ENCODE measurements at regions not wholly inside any gene's neighbourhood (a gene's known extent, or its start where the extent isn't known, plus 50 kb on each side); places are given as distances from the start of the nearest gene placed in this dataset.

DNA sequence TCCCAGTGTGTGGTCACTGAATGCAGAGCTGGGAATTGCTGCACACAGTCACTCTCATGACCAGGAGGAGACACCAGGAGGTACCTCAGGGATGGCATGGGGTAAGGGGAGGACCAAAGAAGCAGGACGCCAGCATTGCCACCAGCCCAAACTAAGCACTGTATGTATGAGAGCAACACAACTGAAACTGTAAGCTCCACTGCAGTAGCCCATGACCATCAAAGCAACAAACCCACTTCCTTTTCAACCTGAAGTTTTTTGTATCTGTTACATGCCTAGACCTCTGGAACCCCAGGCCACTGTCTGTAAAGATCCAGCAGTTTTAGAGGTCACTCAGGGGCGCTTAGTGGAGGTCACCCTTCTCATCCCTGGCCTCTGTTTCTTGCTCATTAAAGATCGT, 164.3 kb downstream of the SETD4 start:
- no peaks in the 10 kb centered on the region for H3K79me2 ChIP-seq (ENCODE audit: insufficient read depth, low read length)
- H3K4me2 ChIP-seq (ENCODE audit: insufficient read depth, insufficient read length, low read length), result no peak overlapping the region
- Mint-ChIP-seq H3K27ac (no peak overlapping the region), H3K36me3 (ENCODE audit: insufficient read depth in 1 of 3, low read depth in 3 of 3) (peaks cover 0 to 5% (median 0%) of the 10 kb centered on the region in 3 experiments; a peak in 1 of 7 replicates), H3K4me3 (no peak overlapping the region), H3K4me1 (no peaks in the 10 kb centered on the region), H3K9me3 (peaks cover 6% of the 10 kb centered on the region in 2 experiments; a peak in 3 of 5 replicates), H3K27me3 (ENCODE audit: low read depth) (no peaks in the 10 kb centered on the region)
- no peak overlapping the region for H4K91ac ChIP-seq (ENCODE audit: insufficient read length, low read depth, low read length)
- no peaks in the 10 kb centered on the region for H3K23me2 ChIP-seq (ENCODE audit: insufficient read length, low read depth, low read length, poor library complexity, severe bottlenecking)
- no peak overlapping the region for H2AK5ac ChIP-seq (ENCODE audit: insufficient read length, low read length)
- no peak overlapping the region for H3K27ac ChIP-seq (ENCODE audit: insufficient read length, low read depth, low read length)
- H3K56ac ChIP-seq (ENCODE audit: insufficient read length, low read depth, low read length), result no peak overlapping the region
- no peak overlapping the region for H3K14ac ChIP-seq (ENCODE audit: insufficient read depth, low read length)
- H3K23ac ChIP-seq (ENCODE audit: insufficient read length, low read depth, low read length), result no peak overlapping the region
- H2BK20ac ChIP-seq (ENCODE audit: low read depth, low read length, poor library complexity, severe bottlenecking), result no peak overlapping the region
- no peak overlapping the region for H3K9ac ChIP-seq (ENCODE audit: extremely low read depth, insufficient read length, low read length)
- no peak overlapping the region for H3T11ph ChIP-seq (ENCODE audit: low read length)
- no peaks in the 10 kb centered on the region for H3K79me1 ChIP-seq (ENCODE audit: insufficient read depth, low read depth, low read length, poor library complexity, severe bottlenecking)
- H2BK120ac ChIP-seq (ENCODE audit: low read depth, low read length, poor library complexity, severe bottlenecking), result no peak overlapping the region
- H3K4ac ChIP-seq (ENCODE audit: low read depth, low read length), result no peak overlapping the region
- H4K20me1 ChIP-seq (ENCODE audit: control insufficient read depth, insufficient read depth, insufficient read length), result no peaks in the 10 kb centered on the region
- no peaks in the 10 kb centered on the region for H3K27me3 ChIP-seq (ENCODE audit: insufficient read depth, low read length)
- H3K9me3 ChIP-seq (ENCODE audit: control insufficient read depth, low read depth, low read length), result no peaks in the 10 kb centered on the region
- 0 out of 2 replicates have a peak overlapping the region, but pooled peaks have one; percentile 54 for H2BK15ac ChIP-seq (ENCODE audit: low read depth, low read length)
- no peak overlapping the region for H2BK12ac ChIP-seq (ENCODE audit: insufficient read length, low read depth, low read length)
- no peak overlapping the region for H2BK5ac ChIP-seq (ENCODE audit: insufficient read length, low read length)
- no CpG with 5 or more reads among the region's 3 CpGs for WGBS (ENCODE audit: extremely low coverage, insufficient read length, low lambda C conversion rate)
- no peak overlapping the region for H4K5ac ChIP-seq (ENCODE audit: insufficient read length, low read depth, low read length)
- H3K4me1 ChIP-seq (ENCODE audit: insufficient read depth, low read length), result no peaks in the 10 kb centered on the region
- no peak overlapping the region for H4K8ac ChIP-seq (replicated peaks; ENCODE audit: insufficient read length, low read depth, low read length)
- no peak overlapping the region for H2AFZ ChIP-seq (ENCODE audit: low read length)
- TF ChIP-seq, protein P1, sequence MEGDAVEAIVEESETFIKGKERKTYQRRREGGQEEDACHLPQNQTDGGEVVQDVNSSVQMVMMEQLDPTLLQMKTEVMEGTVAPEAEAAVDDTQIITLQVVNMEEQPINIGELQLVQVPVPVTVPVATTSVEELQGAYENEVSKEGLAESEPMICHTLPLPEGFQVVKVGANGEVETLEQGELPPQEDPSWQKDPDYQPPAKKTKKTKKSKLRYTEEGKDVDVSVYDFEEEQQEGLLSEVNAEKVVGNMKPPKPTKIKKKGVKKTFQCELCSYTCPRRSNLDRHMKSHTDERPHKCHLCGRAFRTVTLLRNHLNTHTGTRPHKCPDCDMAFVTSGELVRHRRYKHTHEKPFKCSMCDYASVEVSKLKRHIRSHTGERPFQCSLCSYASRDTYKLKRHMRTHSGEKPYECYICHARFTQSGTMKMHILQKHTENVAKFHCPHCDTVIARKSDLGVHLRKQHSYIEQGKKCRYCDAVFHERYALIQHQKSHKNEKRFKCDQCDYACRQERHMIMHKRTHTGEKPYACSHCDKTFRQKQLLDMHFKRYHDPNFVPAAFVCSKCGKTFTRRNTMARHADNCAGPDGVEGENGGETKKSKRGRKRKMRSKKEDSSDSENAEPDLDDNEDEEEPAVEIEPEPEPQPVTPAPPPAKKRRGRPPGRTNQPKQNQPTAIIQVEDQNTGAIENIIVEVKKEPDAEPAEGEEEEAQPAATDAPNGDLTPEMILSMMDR (conservative IDR thresholded peaks at IDR 0.05), result no peak
- peak overlapping the region; percentile 17 for H3K18ac ChIP-seq (ENCODE audit: insufficient read length, low read depth, low read length)
- no peak for DNase-seq

All from H9 (cell line).